Neural crest cell (in vitro differentiated cells): ENCODE measurements at regions not wholly inside any gene's neighbourhood (a gene's known extent, or its start where the extent isn't known, plus 50 kb on each side); places are given as distances from the start of the nearest gene placed in this dataset.

Source experiments
- DNase-seq: peaks from one replicate; pipeline ENCODE4 v3.0.0; 2021; ENCODE audit warnings: low read depth, mixed read lengths, low spot score
- H3K27ac Mint-ChIP-seq: one replicate; pipeline ENCODE4 v1.8.0; 2021; ENCODE audit warnings: mild to moderate bottlenecking, mixed read lengths; ENCODE audit not compliant: unreplicated experiment
- H3K27me3 Mint-ChIP-seq: 2 replicates; pipeline ENCODE4 v1.8.0; 2021; ENCODE audit warnings: low read depth, mild to moderate bottlenecking, mixed read lengths
- H3K36me3 Mint-ChIP-seq: 2 replicates; pipeline ENCODE4 v1.8.0; 2021; ENCODE audit warnings: low read depth, mild to moderate bottlenecking, mixed read lengths
- H3K4me1 Mint-ChIP-seq: 2 replicates; pipeline ENCODE4 v1.8.0; 2021; ENCODE audit warnings: mixed read lengths
- H3K4me3 Mint-ChIP-seq: one replicate; pipeline ENCODE4 v1.8.0; 2021; ENCODE audit warnings: mild to moderate bottlenecking, mixed read lengths
- H3K9me3 Mint-ChIP-seq: 2 replicates; pipeline ENCODE4 v1.8.0; 2021; ENCODE audit warnings: mixed read lengths
- CTCF ChIP-seq: fragments of 200-600 bp; sonication (generic); conservative IDR thresholded peaks from 2 replicates; pipeline ENCODE4 v1.5.0; 2021; ENCODE audit warnings: antibody characterized with exemption, mild to moderate bottlenecking

- Mint-ChIP-seq H3K9me3 (peaks cover 3% of the 10 kb centered on the region), H3K27me3 (no peaks in the 10 kb centered on the region), H3K27ac (peak overlapping the region; percentile 19), H3K36me3 (peaks cover 9% of the 10 kb centered on the region), H3K4me3 (no peak overlapping the region), H3K4me1 (no peaks in the 10 kb centered on the region)
- DNase-seq = no peak
- no peak for TF ChIP-seq CTCF
These were observed 426.6 kb downstream of the PMP22 start for GRCh38 chr17:14838567-14838966.

GRCh38 chr17:14833201-14833785, 431.8 kb downstream of the PMP22 start:
- no peak for DNase-seq
- Mint-ChIP-seq H3K27ac (peak overlapping the region; percentile 2), H3K9me3 (peaks cover 3% of the 10 kb centered on the region), H3K4me1 (peaks cover 20% of the 10 kb centered on the region), H3K36me3 (peaks cover 9% of the 10 kb centered on the region), H3K4me3 (no peak overlapping the region), H3K27me3 (no peaks in the 10 kb centered on the region)
- TF ChIP-seq CTCF = no peak

GRCh38 chr17:14831491-14831890, 433.6 kb downstream of the PMP22 start:
- Mint-ChIP-seq H3K27ac (no peak overlapping the region), H3K4me1 (peaks cover 37% of the 10 kb centered on the region), H3K27me3 (no peaks in the 10 kb centered on the region), H3K4me3 (no peak overlapping the region), H3K36me3 (peaks cover 5% of the 10 kb centered on the region), H3K9me3 (no peaks in the 10 kb centered on the region)
- no peak for DNase-seq
- no peak for TF ChIP-seq CTCF

GRCh38 chr17:14827396-14827919, 437.7 kb downstream of the PMP22 start:
- Mint-ChIP-seq H3K36me3 (peaks cover 9% of the 10 kb centered on the region), H3K4me1 (peaks cover 45% of the 10 kb centered on the region), H3K9me3 (peaks cover 9% of the 10 kb centered on the region), H3K27ac (peak overlapping the region; percentile 94), H3K4me3 (no peak overlapping the region), H3K27me3 (no peaks in the 10 kb centered on the region)
- DNase-seq = no peak
- TF ChIP-seq CTCF = no peak

- no peak for DNase-seq
- peaks cover 13% of the 10 kb centered on the region for H3K9me3 Mint-ChIP-seq
- H3K27ac Mint-ChIP-seq = no peak overlapping the region
- H3K4me1 Mint-ChIP-seq = peaks cover 42% of the 10 kb centered on the region
- H3K27me3 Mint-ChIP-seq = no peaks in the 10 kb centered on the region
- peaks cover 9% of the 10 kb centered on the region for H3K36me3 Mint-ChIP-seq
- TF ChIP-seq CTCF = no peak
- H3K4me3 Mint-ChIP-seq = no peak overlapping the region
These were observed 438.8 kb downstream of the PMP22 start for GRCh38 chr17:14826358-14826757.
